ENCODE measurements at regions not wholly inside any gene's neighbourhood (a gene's known extent, or its start where the extent isn't known, plus 50 kb on each side); places are given as distances from the start of the nearest gene placed in this dataset.

DNA sequence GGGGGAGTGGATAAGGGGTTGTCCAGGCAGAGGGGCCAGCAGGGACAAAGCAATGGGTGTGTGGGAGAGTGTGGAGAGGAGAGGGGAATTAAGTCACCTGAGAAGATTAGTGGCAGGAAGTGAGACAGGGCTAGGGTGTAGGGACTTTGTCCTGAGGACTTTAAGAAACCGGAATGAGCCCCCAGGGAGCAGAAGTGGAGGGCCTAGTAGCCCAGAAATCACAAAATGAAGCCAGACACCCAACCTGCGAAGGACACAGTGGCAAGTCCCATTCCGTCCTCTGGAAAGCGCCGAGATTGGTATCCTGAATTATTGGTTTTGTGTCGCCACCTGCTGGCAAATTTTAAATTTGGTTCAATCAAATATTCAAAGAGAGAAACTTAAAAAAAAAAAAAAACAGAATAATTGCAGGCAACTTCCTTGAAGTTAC is 78.0 kb upstream of the SLC25A36 start:
- TF ChIP-seq, protein P1, sequence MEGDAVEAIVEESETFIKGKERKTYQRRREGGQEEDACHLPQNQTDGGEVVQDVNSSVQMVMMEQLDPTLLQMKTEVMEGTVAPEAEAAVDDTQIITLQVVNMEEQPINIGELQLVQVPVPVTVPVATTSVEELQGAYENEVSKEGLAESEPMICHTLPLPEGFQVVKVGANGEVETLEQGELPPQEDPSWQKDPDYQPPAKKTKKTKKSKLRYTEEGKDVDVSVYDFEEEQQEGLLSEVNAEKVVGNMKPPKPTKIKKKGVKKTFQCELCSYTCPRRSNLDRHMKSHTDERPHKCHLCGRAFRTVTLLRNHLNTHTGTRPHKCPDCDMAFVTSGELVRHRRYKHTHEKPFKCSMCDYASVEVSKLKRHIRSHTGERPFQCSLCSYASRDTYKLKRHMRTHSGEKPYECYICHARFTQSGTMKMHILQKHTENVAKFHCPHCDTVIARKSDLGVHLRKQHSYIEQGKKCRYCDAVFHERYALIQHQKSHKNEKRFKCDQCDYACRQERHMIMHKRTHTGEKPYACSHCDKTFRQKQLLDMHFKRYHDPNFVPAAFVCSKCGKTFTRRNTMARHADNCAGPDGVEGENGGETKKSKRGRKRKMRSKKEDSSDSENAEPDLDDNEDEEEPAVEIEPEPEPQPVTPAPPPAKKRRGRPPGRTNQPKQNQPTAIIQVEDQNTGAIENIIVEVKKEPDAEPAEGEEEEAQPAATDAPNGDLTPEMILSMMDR (IDR thresholded peaks at IDR 0.05), result peak; percentile 44 to 65 (median 55)
- no peak for TF ChIP-seq POLR2A (IDR thresholded peaks at IDR 0.05)
